ENCODE measurements at regions not wholly inside any gene's neighbourhood (a gene's known extent, or its start where the extent isn't known, plus 50 kb on each side); places are given as distances from the start of the nearest gene placed in this dataset.

DNA sequence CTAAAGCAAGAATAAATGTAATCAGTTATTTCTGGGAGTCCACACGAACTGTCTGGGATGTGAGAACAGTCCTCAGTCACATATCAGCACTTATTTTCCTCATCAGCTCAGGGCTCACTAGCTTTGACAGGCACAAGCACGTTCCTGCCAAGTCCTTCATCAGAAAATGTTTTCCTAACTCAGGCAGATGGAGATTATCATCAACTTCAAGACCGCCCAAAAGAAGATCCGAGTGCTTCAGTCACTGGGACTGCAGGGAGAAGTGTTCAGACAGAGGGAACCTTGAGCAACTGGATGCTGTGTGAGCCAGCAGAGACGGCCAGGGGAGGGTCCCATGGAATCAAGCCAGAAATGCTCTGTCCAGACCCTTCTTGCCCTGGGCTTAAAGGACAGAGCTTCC lies 189.4 kb downstream of the NXNL2 start:
- TF ChIP-seq, protein P1, sequence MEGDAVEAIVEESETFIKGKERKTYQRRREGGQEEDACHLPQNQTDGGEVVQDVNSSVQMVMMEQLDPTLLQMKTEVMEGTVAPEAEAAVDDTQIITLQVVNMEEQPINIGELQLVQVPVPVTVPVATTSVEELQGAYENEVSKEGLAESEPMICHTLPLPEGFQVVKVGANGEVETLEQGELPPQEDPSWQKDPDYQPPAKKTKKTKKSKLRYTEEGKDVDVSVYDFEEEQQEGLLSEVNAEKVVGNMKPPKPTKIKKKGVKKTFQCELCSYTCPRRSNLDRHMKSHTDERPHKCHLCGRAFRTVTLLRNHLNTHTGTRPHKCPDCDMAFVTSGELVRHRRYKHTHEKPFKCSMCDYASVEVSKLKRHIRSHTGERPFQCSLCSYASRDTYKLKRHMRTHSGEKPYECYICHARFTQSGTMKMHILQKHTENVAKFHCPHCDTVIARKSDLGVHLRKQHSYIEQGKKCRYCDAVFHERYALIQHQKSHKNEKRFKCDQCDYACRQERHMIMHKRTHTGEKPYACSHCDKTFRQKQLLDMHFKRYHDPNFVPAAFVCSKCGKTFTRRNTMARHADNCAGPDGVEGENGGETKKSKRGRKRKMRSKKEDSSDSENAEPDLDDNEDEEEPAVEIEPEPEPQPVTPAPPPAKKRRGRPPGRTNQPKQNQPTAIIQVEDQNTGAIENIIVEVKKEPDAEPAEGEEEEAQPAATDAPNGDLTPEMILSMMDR (IDR thresholded peaks at IDR 0.05) = no peak
- no peak for TF ChIP-seq POLR2AphosphoS5 (IDR thresholded peaks at IDR 0.05; ENCODE audit: low read depth, low read length)
- TF ChIP-seq, protein P2, sequence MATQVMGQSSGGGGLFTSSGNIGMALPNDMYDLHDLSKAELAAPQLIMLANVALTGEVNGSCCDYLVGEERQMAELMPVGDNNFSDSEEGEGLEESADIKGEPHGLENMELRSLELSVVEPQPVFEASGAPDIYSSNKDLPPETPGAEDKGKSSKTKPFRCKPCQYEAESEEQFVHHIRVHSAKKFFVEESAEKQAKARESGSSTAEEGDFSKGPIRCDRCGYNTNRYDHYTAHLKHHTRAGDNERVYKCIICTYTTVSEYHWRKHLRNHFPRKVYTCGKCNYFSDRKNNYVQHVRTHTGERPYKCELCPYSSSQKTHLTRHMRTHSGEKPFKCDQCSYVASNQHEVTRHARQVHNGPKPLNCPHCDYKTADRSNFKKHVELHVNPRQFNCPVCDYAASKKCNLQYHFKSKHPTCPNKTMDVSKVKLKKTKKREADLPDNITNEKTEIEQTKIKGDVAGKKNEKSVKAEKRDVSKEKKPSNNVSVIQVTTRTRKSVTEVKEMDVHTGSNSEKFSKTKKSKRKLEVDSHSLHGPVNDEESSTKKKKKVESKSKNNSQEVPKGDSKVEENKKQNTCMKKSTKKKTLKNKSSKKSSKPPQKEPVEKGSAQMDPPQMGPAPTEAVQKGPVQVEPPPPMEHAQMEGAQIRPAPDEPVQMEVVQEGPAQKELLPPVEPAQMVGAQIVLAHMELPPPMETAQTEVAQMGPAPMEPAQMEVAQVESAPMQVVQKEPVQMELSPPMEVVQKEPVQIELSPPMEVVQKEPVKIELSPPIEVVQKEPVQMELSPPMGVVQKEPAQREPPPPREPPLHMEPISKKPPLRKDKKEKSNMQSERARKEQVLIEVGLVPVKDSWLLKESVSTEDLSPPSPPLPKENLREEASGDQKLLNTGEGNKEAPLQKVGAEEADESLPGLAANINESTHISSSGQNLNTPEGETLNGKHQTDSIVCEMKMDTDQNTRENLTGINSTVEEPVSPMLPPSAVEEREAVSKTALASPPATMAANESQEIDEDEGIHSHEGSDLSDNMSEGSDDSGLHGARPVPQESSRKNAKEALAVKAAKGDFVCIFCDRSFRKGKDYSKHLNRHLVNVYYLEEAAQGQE (IDR thresholded peaks at IDR 0.05; ENCODE audit: insufficient read depth in 1 of 2, low read depth in 2 of 2, low read length in 1 of 2) = no peak
